HEK293T (cell line): ENCODE measurements at regions not wholly inside any gene's neighbourhood (a gene's known extent, or its start where the extent isn't known, plus 50 kb on each side); places are given as distances from the start of the nearest gene placed in this dataset.

Experiments
- CTCF ChIA-PET: fragments of 350-600 bp; formaldehyde crosslinking; extraction: SDS; loops from one replicate; lab custom pipeline; 2021; ENCODE audit warnings: antibody characterized with exemption, inconsistent platforms; lab: Yijun Ruan, JAX
- POLR2A ChIA-PET: fragments of 350-600 bp; formaldehyde crosslinking; extraction: SDS; loops from one replicate; lab custom pipeline; 2020; ENCODE audit warnings: antibody characterized with exemption, inconsistent platforms; lab: Yijun Ruan, JAX
- DNase-seq: peaks from one replicate; pipeline ENCODE4 v3.0.0; 2012; ENCODE audit warnings: mixed read lengths; ENCODE audit errors: extremely low spot score
- ARNT ChIP-seq: fragments of 450-650 bp; IDR thresholded peaks from 2 replicates; pipeline ENCODE4 v1.6.1; 2017; ENCODE audit warnings: mild to moderate bottlenecking
- BHLHE40 ChIP-seq: fragments of 450-650 bp; IDR thresholded peaks from 2 replicates; pipeline ENCODE4 v1.6.1; 2016; ENCODE audit warnings: mild to moderate bottlenecking, moderate library complexity, borderline replicate concordance
- CTBP1 ChIP-seq: fragments of 450-650 bp; IDR thresholded peaks from 2 replicates; pipeline ENCODE4 v1.6.1; 2016; ENCODE audit warnings: borderline replicate concordance
- ELF4 ChIP-seq: fragments of 450-650 bp; IDR thresholded peaks from 2 replicates; pipeline ENCODE4 v1.6.1; 2017; ENCODE audit warnings: antibody characterized with exemption
- FOXA1 ChIP-seq: fragments of 450-650 bp; IDR thresholded peaks from 2 replicates; pipeline ENCODE4 v1.6.1; 2016; ENCODE audit warnings: mild to moderate bottlenecking
- FOXK2 ChIP-seq: fragments of 450-650 bp; IDR thresholded peaks from 2 replicates; pipeline ENCODE4 v1.6.1; 2016; ENCODE audit warnings: mild to moderate bottlenecking
- FOXM1 ChIP-seq: fragments of 450-650 bp; IDR thresholded peaks from 2 replicates; pipeline ENCODE4 v1.6.1; 2017; ENCODE audit warnings: mild to moderate bottlenecking, borderline replicate concordance
- HDGF ChIP-seq: fragments of 450-650 bp; IDR thresholded peaks from 2 replicates; pipeline ENCODE4 v1.6.1; 2017; ENCODE audit warnings: antibody characterized with exemption, borderline replicate concordance
- L3MBTL2 ChIP-seq: fragments of 450-650 bp; conservative IDR thresholded peaks from 2 replicates; pipeline ENCODE4 v1.6.1; 2016; ENCODE audit warnings: mild to moderate bottlenecking
- LEF1 ChIP-seq: fragments of 450-650 bp; IDR thresholded peaks from 2 replicates; pipeline ENCODE4 v1.6.1; 2017; ENCODE audit warnings: mild to moderate bottlenecking, borderline replicate concordance
- NFRKB ChIP-seq: fragments of 450-650 bp; IDR thresholded peaks from 2 replicates; pipeline ENCODE4 v1.6.1; 2016; ENCODE audit warnings: mild to moderate bottlenecking, moderate library complexity
- PKNOX1 ChIP-seq: fragments of 450-650 bp; IDR thresholded peaks from 2 replicates; pipeline ENCODE4 v1.6.1; 2016
- SP1 ChIP-seq: fragments of 450-650 bp; IDR thresholded peaks from 2 replicates; pipeline ENCODE4 v1.6.1; 2017
- SUZ12 ChIP-seq: fragments of 450-650 bp; IDR thresholded peaks from 2 replicates; pipeline ENCODE4 v1.6.1; 2016; ENCODE audit warnings: mild to moderate bottlenecking
- TARDBP ChIP-seq: fragments of 450-650 bp; IDR thresholded peaks from 2 replicates; pipeline ENCODE4 v1.6.1; 2016
- ZNF384 ChIP-seq: fragments of 450-650 bp; IDR thresholded peaks from 2 replicates; pipeline ENCODE4 v1.6.1; 2016

GRCh38 chr5:30525353-30525752 lies 668.1 kb upstream of the CDH6 start:
- no peak for TF ChIP-seq ZNF384
- no peak for TF ChIP-seq HDGF
- TF ChIP-seq TARDBP = no peak
- no peak for TF ChIP-seq NFRKB
- TF ChIP-seq PKNOX1 = no peak
- no peak for TF ChIP-seq LEF1
- TF ChIP-seq FOXM1 = no peak
- no peak for TF ChIP-seq SUZ12
- TF ChIP-seq BHLHE40 = no peak
- no peak for TF ChIP-seq ELF4
- no peak for TF ChIP-seq SP1
- TF ChIP-seq ARNT = no peak
- TF ChIP-seq FOXK2 = no peak
- no peak for TF ChIP-seq L3MBTL2
- TF ChIP-seq FOXA1 = no peak
- no peak for TF ChIP-seq CTBP1
- ChIA-PET POLR2A (no interaction called here), CTCF (no interaction called here)
- DNase-seq = no peak

- ChIA-PET CTCF (interaction anchor here (1.1 kb wide), 1 partner anchor 170 kb away, joined by 6 read pairs; no protein-coding TSS in a partner anchor), POLR2A (no interaction called here)
- no peak for DNase-seq
- no peak for TF ChIP-seq NFRKB
- no peak for TF ChIP-seq CTBP1
- TF ChIP-seq FOXA1 = no peak
- no peak for TF ChIP-seq FOXM1
- TF ChIP-seq HDGF = no peak
- TF ChIP-seq PKNOX1 = no peak
- TF ChIP-seq SP1 = no peak
- no peak for TF ChIP-seq BHLHE40
Observed at GRCh38 chr5:30524428-30524827, 669.1 kb upstream of the CDH6 start.

- TF ChIP-seq TARDBP (no peak), BHLHE40 (no peak), ZNF384 (no peak), FOXM1 (no peak), FOXK2 (no peak), FOXA1 (no peak), ELF4 (no peak), SP1 (no peak), SUZ12 (no peak), CTBP1 (no peak)
- DNase-seq = no peak
- CTCF ChIA-PET = interaction anchor here (1.1 kb wide), 1 partner anchor 171 kb away, joined by 6 read pairs; no protein-coding TSS in a partner anchor
- POLR2A ChIA-PET = no interaction called here
Observed at GRCh38 chr5:30523061-30523460, 670.4 kb upstream of the CDH6 start.

- no peak for TF ChIP-seq NFRKB
- no peak for TF ChIP-seq TARDBP
- no peak for TF ChIP-seq SUZ12
- DNase-seq = no peak
- ChIA-PET CTCF (no interaction called here), POLR2A (no interaction called here)
Observed at GRCh38 chr5:30505014-30505886, 688.2 kb upstream of the CDH6 start.

- POLR2A ChIA-PET = no interaction called here
Observed at GRCh38 chr5:30502277-30502676, 691.2 kb upstream of the CDH6 start.

More at GRCh38 chr5:30502277-30502676, 691.2 kb upstream of the CDH6 start:
- no peak for DNase-seq
- TF ChIP-seq SP1 (no peak), PKNOX1 (no peak), SUZ12 (no peak), ELF4 (no peak), TARDBP (no peak), L3MBTL2 (no peak), FOXA1 (no peak), LEF1 (no peak), BHLHE40 (no peak), ARNT (no peak), NFRKB (no peak), CTBP1 (no peak), FOXM1 (no peak), HDGF (no peak), FOXK2 (no peak), ZNF384 (no peak)
- CTCF ChIA-PET = no interaction called here
